ENCODE measurements at regions not wholly inside any gene's neighbourhood (a gene's known extent, or its start where the extent isn't known, plus 50 kb on each side); places are given as distances from the start of the nearest gene placed in this dataset.

DNA sequence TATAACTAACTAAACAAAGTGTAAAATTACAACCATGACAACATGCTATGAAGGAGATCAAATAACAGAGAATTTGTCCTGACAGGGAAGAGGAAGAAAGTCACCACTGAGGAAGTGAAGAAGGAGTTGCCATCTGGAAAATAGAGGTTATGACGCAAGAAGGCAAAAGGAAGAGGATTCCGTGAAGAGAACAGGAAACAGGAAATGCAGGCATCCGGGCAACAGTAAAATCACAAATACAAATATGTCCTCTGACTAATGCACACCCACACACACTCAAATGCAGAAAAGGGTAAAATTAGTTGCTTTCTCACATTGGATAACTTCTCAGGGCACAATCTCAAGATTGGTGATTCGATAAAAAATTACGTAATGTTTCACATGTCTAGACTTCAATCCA is 278.4 kb downstream of the TMX3 start:
- TF ChIP-seq, protein P1, sequence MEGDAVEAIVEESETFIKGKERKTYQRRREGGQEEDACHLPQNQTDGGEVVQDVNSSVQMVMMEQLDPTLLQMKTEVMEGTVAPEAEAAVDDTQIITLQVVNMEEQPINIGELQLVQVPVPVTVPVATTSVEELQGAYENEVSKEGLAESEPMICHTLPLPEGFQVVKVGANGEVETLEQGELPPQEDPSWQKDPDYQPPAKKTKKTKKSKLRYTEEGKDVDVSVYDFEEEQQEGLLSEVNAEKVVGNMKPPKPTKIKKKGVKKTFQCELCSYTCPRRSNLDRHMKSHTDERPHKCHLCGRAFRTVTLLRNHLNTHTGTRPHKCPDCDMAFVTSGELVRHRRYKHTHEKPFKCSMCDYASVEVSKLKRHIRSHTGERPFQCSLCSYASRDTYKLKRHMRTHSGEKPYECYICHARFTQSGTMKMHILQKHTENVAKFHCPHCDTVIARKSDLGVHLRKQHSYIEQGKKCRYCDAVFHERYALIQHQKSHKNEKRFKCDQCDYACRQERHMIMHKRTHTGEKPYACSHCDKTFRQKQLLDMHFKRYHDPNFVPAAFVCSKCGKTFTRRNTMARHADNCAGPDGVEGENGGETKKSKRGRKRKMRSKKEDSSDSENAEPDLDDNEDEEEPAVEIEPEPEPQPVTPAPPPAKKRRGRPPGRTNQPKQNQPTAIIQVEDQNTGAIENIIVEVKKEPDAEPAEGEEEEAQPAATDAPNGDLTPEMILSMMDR (IDR thresholded peaks at IDR 0.05) = no peak
- TF ChIP-seq POLR2A (IDR thresholded peaks at IDR 0.05) = no peak

Measured in Peyer's patch (tissue), 4 donors.